Ascending aorta (tissue), 2 donors: ENCODE measurements at regions not wholly inside any gene's neighbourhood (a gene's known extent, or its start where the extent isn't known, plus 50 kb on each side); places are given as distances from the start of the nearest gene placed in this dataset.

Source experiments
- DNase-seq, 2 donors: peaks; one replicate each; pipeline ENCODE4 v3.0.0-alpha.2; 2019; ENCODE audit warnings: low spot score in 2 of 2
- H3K27ac ChIP-seq, 2 donors: fragments of 200-600 bp; sonication (generic); one replicate each; pipeline ENCODE4 v1.5.1; 2016 to 2017; ENCODE audit warnings: mild to moderate bottlenecking in 1 of 2
- H3K27me3 ChIP-seq: fragments of 200-600 bp; sonication (generic); one replicate; pipeline ENCODE4 v1.5.1; 2017
- H3K36me3 ChIP-seq, 2 donors: fragments of 200-600 bp; sonication (generic); one replicate each; pipeline ENCODE4 v1.5.1; 2016
- H3K4me1 ChIP-seq, 2 donors: fragments of 200-600 bp; sonication (generic); one replicate each; pipeline ENCODE4 v1.5.1; 2016 to 2017; ENCODE audit warnings: mild to moderate bottlenecking in 1 of 2
- H3K4me3 ChIP-seq, 2 donors: fragments of 200-600 bp; sonication (generic); one replicate each; pipeline ENCODE4 v1.5.1; 2016 to 2017; ENCODE audit warnings: mild to moderate bottlenecking in 1 of 2
- H3K9me3 ChIP-seq, 2 donors: fragments of 200-600 bp; sonication (generic); one replicate each; pipeline ENCODE4 v1.5.1; 2016
- intact Hi-C: fragments of 100-400 bp; cut with DNase I; formaldehyde crosslinking; loops from one replicate; pipeline ENCODE4 v1.15.1; 2023
- TF ChIP-seq, protein P1 (sequence below), 3 experiments: fragments of 200-600 bp in 2 of 3; fragments of 450-650 bp in 1 of 3; sonication (generic) in 2 of 3; IDR thresholded peaks; one replicate each; pipeline ENCODE4 v1.5.1; 2016 to 2019; ENCODE audit warnings: antibody characterized with exemption in 3 of 3, mild to moderate bottlenecking in 1 of 3, moderate library complexity in 1 of 3

DNA sequence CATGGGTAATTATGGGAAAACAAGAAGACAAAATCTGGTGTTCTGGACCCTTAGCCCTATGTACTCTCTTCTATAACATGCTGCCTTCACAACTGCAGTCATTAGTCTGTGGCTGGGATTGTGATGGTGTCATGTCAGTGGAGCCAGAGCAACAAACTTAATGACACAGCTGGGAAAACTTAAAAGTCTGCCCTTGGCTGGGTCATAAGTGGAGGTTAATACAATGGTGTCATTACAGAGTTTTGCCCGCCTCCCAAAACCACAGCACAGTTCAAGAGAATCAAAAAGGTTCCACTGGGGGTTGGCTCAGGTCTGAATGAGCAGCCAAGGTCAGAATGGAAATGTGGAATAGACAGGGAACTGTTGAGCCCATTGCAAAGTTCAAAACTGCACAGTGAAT is 455.7 kb upstream of the PIK3C3 start:
- no peak overlapping the region for H3K27ac ChIP-seq
- TF ChIP-seq, protein P1, sequence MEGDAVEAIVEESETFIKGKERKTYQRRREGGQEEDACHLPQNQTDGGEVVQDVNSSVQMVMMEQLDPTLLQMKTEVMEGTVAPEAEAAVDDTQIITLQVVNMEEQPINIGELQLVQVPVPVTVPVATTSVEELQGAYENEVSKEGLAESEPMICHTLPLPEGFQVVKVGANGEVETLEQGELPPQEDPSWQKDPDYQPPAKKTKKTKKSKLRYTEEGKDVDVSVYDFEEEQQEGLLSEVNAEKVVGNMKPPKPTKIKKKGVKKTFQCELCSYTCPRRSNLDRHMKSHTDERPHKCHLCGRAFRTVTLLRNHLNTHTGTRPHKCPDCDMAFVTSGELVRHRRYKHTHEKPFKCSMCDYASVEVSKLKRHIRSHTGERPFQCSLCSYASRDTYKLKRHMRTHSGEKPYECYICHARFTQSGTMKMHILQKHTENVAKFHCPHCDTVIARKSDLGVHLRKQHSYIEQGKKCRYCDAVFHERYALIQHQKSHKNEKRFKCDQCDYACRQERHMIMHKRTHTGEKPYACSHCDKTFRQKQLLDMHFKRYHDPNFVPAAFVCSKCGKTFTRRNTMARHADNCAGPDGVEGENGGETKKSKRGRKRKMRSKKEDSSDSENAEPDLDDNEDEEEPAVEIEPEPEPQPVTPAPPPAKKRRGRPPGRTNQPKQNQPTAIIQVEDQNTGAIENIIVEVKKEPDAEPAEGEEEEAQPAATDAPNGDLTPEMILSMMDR (IDR thresholded peaks at IDR 0.05) = no peak
- H3K27me3 ChIP-seq = no peaks in the 10 kb centered on the region
- intact Hi-C loops = no loop called here
- DNase-seq = no peak
- H3K9me3 ChIP-seq = no peaks in the 10 kb centered on the region
- H3K36me3 ChIP-seq = no peaks in the 10 kb centered on the region
- no peak overlapping the region for H3K4me3 ChIP-seq
- no peaks in the 10 kb centered on the region for H3K4me1 ChIP-seq

DNA sequence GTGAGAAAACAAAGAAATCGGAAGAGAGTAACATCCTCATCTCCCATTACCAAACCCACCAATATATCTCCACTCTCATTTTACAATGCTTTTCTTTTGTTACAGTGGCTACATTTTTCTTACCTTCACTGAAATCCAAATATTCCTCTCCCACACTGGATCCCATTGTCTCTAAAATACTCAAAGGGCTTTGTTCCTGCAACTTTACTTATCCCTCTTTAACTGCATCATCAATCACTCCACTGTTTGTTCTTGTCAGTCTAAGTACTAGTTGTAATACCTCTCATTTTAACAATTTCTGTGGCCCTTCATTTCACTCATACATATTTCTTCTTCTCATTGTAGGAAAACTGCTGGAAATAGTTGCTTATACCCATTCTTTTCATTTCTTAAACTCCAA is 464.2 kb upstream of the PIK3C3 start:
- no peaks in the 10 kb centered on the region for H3K9me3 ChIP-seq
- TF ChIP-seq, protein P1 (IDR thresholded peaks at IDR 0.05) = no peak
- DNase-seq = no peak
- intact Hi-C loops = no loop called here
- H3K27ac ChIP-seq = no peak overlapping the region
- no peaks in the 10 kb centered on the region for H3K36me3 ChIP-seq
- H3K27me3 ChIP-seq = no peaks in the 10 kb centered on the region
- no peaks in the 10 kb centered on the region for H3K4me1 ChIP-seq
- H3K4me3 ChIP-seq = no peak overlapping the region

DNA sequence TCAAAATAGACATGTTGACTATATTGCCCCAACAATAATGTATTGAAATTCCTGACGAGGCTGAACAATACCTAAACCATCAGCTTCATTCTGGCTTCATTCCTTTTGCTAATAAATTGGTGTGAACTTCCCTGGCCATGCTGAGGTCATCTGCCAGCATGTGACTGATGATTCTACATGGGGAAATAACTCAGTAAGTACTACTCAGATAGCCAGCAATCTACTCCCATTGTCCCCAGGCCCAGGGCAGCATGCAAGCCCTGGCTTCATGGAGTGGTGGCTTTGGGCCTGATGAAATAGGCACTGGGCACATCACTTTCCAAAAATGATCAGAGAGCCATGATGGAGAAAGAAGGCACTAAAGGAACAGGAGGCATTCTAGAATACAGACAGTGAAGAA is 468.5 kb upstream of the PIK3C3 start:
- H3K36me3 ChIP-seq = no peaks in the 10 kb centered on the region
- no peak overlapping the region for H3K27ac ChIP-seq
- H3K9me3 ChIP-seq = no peaks in the 10 kb centered on the region
- TF ChIP-seq, protein P1 (IDR thresholded peaks at IDR 0.05) = no peak
- DNase-seq = no peak
- intact Hi-C loops = no loop called here
- no peaks in the 10 kb centered on the region for H3K4me1 ChIP-seq
- H3K27me3 ChIP-seq = no peaks in the 10 kb centered on the region
- no peak overlapping the region for H3K4me3 ChIP-seq

DNA sequence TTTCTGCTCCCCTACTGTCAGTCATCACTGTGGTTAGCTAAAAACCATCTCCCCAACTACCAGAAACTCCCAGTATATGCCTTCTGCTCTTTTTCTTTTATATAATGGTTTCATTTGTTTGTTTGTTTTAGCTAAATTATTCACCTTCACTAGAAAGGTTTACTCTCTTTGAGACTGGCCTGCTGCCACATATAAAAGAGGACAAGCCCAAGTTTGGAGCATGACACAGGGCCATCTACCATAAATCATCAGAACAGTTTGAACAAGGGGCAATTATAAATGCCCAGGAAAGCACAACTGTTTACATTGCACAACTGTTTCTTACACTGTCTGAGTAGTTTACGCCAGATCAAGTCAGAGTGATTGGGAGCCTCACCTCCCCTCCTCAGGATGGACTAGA is 471.0 kb upstream of the PIK3C3 start:
- no peak for DNase-seq
- H3K4me1 ChIP-seq = no peaks in the 10 kb centered on the region
- TF ChIP-seq, protein P1 (IDR thresholded peaks at IDR 0.05) = no peak
- H3K9me3 ChIP-seq = no peaks in the 10 kb centered on the region
- no peaks in the 10 kb centered on the region for H3K27me3 ChIP-seq
- no peak overlapping the region for H3K27ac ChIP-seq
- H3K36me3 ChIP-seq = no peaks in the 10 kb centered on the region
- intact Hi-C loops = no loop called here
- no peak overlapping the region for H3K4me3 ChIP-seq

DNA sequence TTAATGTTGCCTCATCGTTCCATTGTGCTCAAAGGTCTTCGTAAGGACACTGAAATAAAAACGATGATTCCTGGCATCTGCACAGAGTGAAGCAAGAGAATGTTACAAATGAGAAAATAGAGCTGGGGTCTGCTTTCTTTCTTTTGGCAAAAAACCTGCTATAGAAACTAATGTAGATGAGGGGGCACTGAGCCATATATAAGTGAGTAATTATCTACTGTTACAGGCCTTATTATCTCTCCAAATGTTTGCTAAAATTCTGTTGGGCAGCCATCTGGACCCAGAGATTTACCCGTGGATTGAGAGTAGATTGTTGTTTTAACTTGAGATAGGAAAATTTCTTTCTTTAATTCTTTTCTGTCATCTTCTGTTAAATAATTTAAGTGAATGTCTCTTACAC is 472.5 kb upstream of the PIK3C3 start:
- no peaks in the 10 kb centered on the region for H3K4me1 ChIP-seq
- H3K27me3 ChIP-seq = no peaks in the 10 kb centered on the region
- TF ChIP-seq, protein P1 (IDR thresholded peaks at IDR 0.05) = no peak
- no peak overlapping the region for H3K27ac ChIP-seq
- DNase-seq = no peak
- H3K9me3 ChIP-seq = no peaks in the 10 kb centered on the region
- no peaks in the 10 kb centered on the region for H3K36me3 ChIP-seq
- intact Hi-C loops = no loop called here
- no peak overlapping the region for H3K4me3 ChIP-seq

DNA sequence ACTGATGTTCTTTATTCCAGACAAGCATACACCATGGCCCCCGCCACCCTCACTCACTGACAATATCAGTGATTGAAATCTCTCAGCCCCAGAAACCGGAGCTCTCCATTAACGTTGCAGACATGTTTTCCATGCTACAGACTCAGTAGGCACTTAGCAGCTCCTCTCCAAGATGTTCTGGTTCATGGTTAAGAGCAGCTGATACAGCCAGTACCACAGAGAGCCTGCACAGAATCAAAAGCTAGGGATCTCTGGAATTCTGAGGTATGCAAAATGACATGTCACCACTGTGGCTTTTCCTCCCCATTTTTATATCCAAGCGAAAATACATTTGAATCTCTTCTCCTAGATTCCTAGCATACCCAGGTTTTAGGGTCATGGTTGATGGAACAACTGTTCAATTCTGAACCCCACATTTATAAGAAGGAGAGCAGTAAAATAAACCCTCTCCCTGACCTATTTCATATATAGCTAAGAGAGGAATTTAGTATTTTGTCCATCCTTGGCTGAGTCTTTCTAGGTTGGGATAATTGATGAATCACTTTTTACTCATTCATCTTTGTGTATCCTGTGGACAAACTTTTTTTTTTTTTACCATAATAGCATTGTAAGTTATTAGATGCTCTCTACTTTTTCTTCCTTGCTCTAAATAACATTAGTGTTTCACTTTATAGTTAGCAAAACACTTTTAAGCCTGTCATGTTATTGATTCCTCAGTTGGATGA is 488.4 kb upstream of the PIK3C3 start:
- Histone ChIP-seq H3K9me3 (no peaks in the 10 kb centered on the region), H3K36me3 (no peaks in the 10 kb centered on the region), H3K27ac (no peak overlapping the region), H3K27me3 (no peaks in the 10 kb centered on the region), H3K4me1 (no peaks in the 10 kb centered on the region), H3K4me3 (no peak overlapping the region)
- TF ChIP-seq, protein P1 (IDR thresholded peaks at IDR 0.05) = no peak
- no peak for DNase-seq
- intact Hi-C loops = no loop called here
